HEK293T (cell line): ENCODE measurements at regions not wholly inside any gene's neighbourhood (a gene's known extent, or its start where the extent isn't known, plus 50 kb on each side); places are given as distances from the start of the nearest gene placed in this dataset.

Experiments
- ELF4 ChIP-seq: fragments of 450-650 bp; IDR thresholded peaks from 2 replicates; pipeline ENCODE4 v1.6.1; 2017; ENCODE audit warnings: antibody characterized with exemption
- FOXK2 ChIP-seq: fragments of 450-650 bp; IDR thresholded peaks from 2 replicates; pipeline ENCODE4 v1.6.1; 2016; ENCODE audit warnings: mild to moderate bottlenecking

- no peak for TF ChIP-seq ELF4
- no peak for TF ChIP-seq FOXK2
Measured at GRCh38 chr1:65049941-65050713, 83.8 kb upstream of the JAK1 start.
